PFSK-1 (cell line): ENCODE measurements at regions not wholly inside any gene's neighbourhood (a gene's known extent, or its start where the extent isn't known, plus 50 kb on each side); places are given as distances from the start of the nearest gene placed in this dataset.

Source experiments
- POLR2AphosphoS5 ChIP-seq: IDR thresholded peaks from 2 replicates; pipeline ENCODE4 v1.6.1; 2012; ENCODE audit warnings: low read depth, mild to moderate bottlenecking, control low read depth, low read length, moderate library complexity
- SIN3A ChIP-seq: IDR thresholded peaks from 2 replicates; pipeline ENCODE4 v1.6.1; 2012; ENCODE audit warnings: mild to moderate bottlenecking, low read length, moderate library complexity, borderline replicate concordance; ENCODE audit not compliant: insufficient read depth
- TAF1 ChIP-seq: IDR thresholded peaks from 2 replicates; pipeline ENCODE4 v1.6.1; 2012; ENCODE audit warnings: low read length, control low read depth, borderline replicate concordance; ENCODE audit not compliant: insufficient read depth

- TF ChIP-seq TAF1 (no peak), POLR2AphosphoS5 (no peak), SIN3A (no peak)
Observed at GRCh38 chr12:46534327-46534840, 161.8 kb upstream of the SLC38A2 start.
